Adrenal gland (tissue), 9 donors: ENCODE measurements at regions not wholly inside any gene's neighbourhood (a gene's known extent, or its start where the extent isn't known, plus 50 kb on each side); places are given as distances from the start of the nearest gene placed in this dataset.

Source experiments
- DNase-seq, 7 donors: peaks; one replicate each; pipeline ENCODE4 v3.0.0-alpha.2; 2019 to 2020
- H3K27ac ChIP-seq, 5 donors: fragments of 200-600 bp; sonication (generic) in 4 of 5; 1 replicate in 3 of 5; 2 replicates in 2 of 5; pipeline versions ENCODE4 v1.5.1 to v1.8.0; 2016 to 2020; ENCODE audit warnings: mild to moderate bottlenecking in 1 of 5
- H3K27me3 ChIP-seq: fragments of 200-600 bp; 2 replicates; pipeline ENCODE4 v1.8.0; 2021
- H3K36me3 ChIP-seq, 2 donors: fragments of 200-600 bp; replicated peaks in 1 of 2; 1 replicate in 1 of 2; 2 replicates in 1 of 2; pipeline versions ENCODE4 v1.5.1 to v1.8.0; 2018 to 2022
- H3K4me1 ChIP-seq, 2 donors: fragments of 200-600 bp; replicated peaks in 1 of 2; 1 replicate in 1 of 2; 2 replicates in 1 of 2; pipeline versions ENCODE4 v1.5.1 to v1.8.0; 2018 to 2021
- H3K4me3 ChIP-seq, 4 donors: fragments of 200-600 bp; sonication (generic) in 3 of 4; one replicate each; pipeline ENCODE4 v1.5.1; 2016 to 2018
- H3K9me3 ChIP-seq, 3 donors: fragments of 200-600 bp; sonication (generic) in 1 of 3; replicated peaks in 1 of 3; 1 replicate in 2 of 3; 2 replicates in 1 of 3; pipeline versions ENCODE4 v1.5.1 to v1.8.0; 2016 to 2021
- POLR2A ChIP-seq, 2 donors: fragments of 450-650 bp; IDR thresholded peaks; one replicate each; pipeline ENCODE4 v1.6.1; 2017; ENCODE audit warnings: antibody characterized with exemption in 2 of 2, mild to moderate bottlenecking in 2 of 2, moderate library complexity in 1 of 2
- WGBS, 4 donors: extraction: QIAGEN DNeasy Blood & Tissue Kit in 2 of 4; methylation state at CpG; one replicate each; pipeline versions ENCODE4 v1.1.5 to v1.1.7; 2013 to 2017; 5-methylcytosine and 5-hydroxymethylcytosine counted together
- intact Hi-C, 2 donors: fragments of 100-400 bp; cut with DNase I; formaldehyde crosslinking; loops; one replicate each; pipeline versions ENCODE4 v1.14.1 to v1.15.0; 2022 to 2023
- TF ChIP-seq, protein P1 (sequence below), 6 experiments: fragments of 450-650 bp in 4 of 6; fragments of 200-600 bp in 2 of 6; sonication (generic) in 1 of 6; IDR thresholded peaks; 1 replicate in 5 of 6; 2 replicates in 1 of 6; pipeline versions ENCODE4 v1.5.1 to v1.8.0; 2016 to 2021; ENCODE audit warnings: antibody characterized with exemption in 6 of 6, mild to moderate bottlenecking in 2 of 6, moderate library complexity in 1 of 6
- donor health status: healthy with polysubstance abuse.
- donor health status: Bipolar disorder and iron deficiency.
- donor health status: DM: yes; HTN: yes; CAD: no.
- donor health status: DM: no; HTN: no; CAD: no.
- donor health status: DM: no; HTN: no; CAD: no.

DNA sequence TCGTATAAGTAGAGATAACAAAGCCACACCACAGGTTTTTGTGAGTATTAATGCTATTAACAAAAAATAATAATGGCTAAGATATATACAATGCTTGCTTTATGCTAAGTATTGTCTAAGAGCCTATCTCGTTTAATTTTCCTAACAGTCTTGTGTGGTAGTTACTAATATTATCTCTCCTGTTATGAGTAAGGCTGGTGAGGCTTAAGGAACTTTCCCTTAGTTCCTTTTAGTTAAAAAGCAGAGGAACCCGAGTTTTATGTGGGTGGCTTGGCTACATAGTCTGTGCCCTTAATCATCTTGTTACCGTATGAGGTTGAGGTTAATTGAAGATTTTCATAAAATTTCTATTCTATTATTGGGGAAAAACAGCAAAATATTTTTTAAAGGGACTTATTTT, 218.4 kb downstream of the SOX2 start:
- 66 to 83% (median 73%) methylated on average over 4 of the region's 4 CpGs for WGBS, 4 donors
- TF ChIP-seq, protein P1, sequence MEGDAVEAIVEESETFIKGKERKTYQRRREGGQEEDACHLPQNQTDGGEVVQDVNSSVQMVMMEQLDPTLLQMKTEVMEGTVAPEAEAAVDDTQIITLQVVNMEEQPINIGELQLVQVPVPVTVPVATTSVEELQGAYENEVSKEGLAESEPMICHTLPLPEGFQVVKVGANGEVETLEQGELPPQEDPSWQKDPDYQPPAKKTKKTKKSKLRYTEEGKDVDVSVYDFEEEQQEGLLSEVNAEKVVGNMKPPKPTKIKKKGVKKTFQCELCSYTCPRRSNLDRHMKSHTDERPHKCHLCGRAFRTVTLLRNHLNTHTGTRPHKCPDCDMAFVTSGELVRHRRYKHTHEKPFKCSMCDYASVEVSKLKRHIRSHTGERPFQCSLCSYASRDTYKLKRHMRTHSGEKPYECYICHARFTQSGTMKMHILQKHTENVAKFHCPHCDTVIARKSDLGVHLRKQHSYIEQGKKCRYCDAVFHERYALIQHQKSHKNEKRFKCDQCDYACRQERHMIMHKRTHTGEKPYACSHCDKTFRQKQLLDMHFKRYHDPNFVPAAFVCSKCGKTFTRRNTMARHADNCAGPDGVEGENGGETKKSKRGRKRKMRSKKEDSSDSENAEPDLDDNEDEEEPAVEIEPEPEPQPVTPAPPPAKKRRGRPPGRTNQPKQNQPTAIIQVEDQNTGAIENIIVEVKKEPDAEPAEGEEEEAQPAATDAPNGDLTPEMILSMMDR (IDR thresholded peaks at IDR 0.05), result no peak
- no peak for TF ChIP-seq POLR2A (IDR thresholded peaks at IDR 0.05)
- H3K4me1 ChIP-seq, result no peaks in the 10 kb centered on the region

GRCh38 chr3:181932039-181932438, 220.3 kb downstream of the SOX2 start:
- no peaks in the 10 kb centered on the region for H3K27me3 ChIP-seq
- 70 to 74% (median 71%) methylated on average over 4 of the region's 4 CpGs for WGBS, 4 donors
- H3K27ac ChIP-seq, result no peak overlapping the region
- no peaks in the 10 kb centered on the region for H3K4me1 ChIP-seq
- no peak overlapping the region for H3K4me3 ChIP-seq
- no peaks in the 10 kb centered on the region for H3K9me3 ChIP-seq
- no peaks in the 10 kb centered on the region for H3K36me3 ChIP-seq
- DNase-seq, result no peak
- TF ChIP-seq, protein P1 (IDR thresholded peaks at IDR 0.05), result no peak
- TF ChIP-seq POLR2A (IDR thresholded peaks at IDR 0.05), result no peak
- intact Hi-C loops, result no loop called here

More for the DNA sequence above, 218.4 kb downstream of the SOX2 start:
- Histone ChIP-seq H3K27me3 (no peaks in the 10 kb centered on the region), H3K4me3 (no peak overlapping the region), H3K36me3 (no peaks in the 10 kb centered on the region), H3K27ac (no peak overlapping the region), H3K9me3 (no peaks in the 10 kb centered on the region)
- intact Hi-C loops, result no loop called here
- no peak for DNase-seq

DNA sequence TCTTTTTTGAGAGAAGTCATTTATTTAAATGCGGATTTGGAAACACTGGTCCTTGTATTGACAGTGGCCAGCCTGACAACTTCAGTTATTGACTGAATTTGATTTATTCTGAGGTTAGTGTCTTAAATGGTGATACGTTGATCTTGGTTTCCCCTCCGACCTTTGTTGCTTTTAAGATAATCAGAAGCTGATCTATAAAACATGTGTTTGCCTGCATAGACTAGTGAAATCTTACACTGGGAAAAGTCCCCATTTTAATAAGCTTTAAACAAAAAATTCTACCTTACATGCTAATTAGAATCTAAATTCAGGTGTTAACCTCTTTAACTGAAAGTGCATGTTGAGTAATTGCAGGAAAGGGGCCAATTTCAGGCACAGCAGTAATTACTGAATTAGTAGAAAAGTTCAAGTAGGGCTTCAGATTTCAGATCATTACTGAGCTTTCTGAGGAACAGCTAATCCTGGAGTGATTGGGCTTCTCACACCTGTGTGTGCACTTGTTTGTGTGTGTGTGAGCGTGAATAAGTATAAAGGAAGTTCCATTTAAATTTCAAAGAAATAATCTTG, 221.4 kb downstream of the SOX2 start:
- Histone ChIP-seq H3K36me3 (no peaks in the 10 kb centered on the region), H3K9me3 (no peaks in the 10 kb centered on the region), H3K27me3 (no peaks in the 10 kb centered on the region), H3K4me1 (no peaks in the 10 kb centered on the region), H3K4me3 (no peak overlapping the region), H3K27ac (no peak overlapping the region)
- intact Hi-C loops, result no loop called here
- DNase-seq, result no peak
- TF ChIP-seq POLR2A (IDR thresholded peaks at IDR 0.05), result no peak
- TF ChIP-seq, protein P1 (IDR thresholded peaks at IDR 0.05), result no peak
- WGBS, 4 donors, result 71 to 84% (median 76%) methylated on average over 4 of the region's 4 CpGs

DNA sequence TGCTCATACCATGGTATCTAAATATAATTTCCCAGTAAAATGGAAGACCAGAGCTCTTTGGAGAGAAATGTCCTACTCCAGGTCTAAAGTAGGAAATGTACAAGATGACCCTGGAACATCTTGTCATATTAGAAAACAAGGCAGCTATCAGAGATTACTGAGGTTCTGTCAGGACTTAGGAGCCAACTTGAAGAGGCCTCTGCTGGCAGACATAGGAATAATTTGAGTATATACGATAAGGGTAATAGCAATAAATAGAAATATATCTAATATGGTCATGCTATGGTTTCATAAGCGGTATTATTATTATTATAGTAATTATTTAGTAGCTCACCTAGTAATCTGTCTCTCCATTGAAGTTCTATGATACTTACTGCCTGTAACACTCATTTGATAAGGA, 224.2 kb downstream of the SOX2 start:
- no peak overlapping the region for H3K4me3 ChIP-seq
- WGBS, 4 donors, result 92 to 94% (median 94%) methylated on average over 2 of the region's 2 CpGs

More for the DNA sequence above, 224.2 kb downstream of the SOX2 start:
- Histone ChIP-seq H3K27me3 (no peaks in the 10 kb centered on the region), H3K36me3 (no peaks in the 10 kb centered on the region), H3K4me1 (no peaks in the 10 kb centered on the region), H3K9me3 (no peaks in the 10 kb centered on the region), H3K27ac (no peak overlapping the region)
- TF ChIP-seq, protein P1 (IDR thresholded peaks at IDR 0.05), result no peak
- TF ChIP-seq POLR2A (IDR thresholded peaks at IDR 0.05), result no peak
- DNase-seq, result no peak
- intact Hi-C loops, result no loop called here
